Suprapubic skin (tissue), 4 donors: ENCODE measurements at regions not wholly inside any gene's neighbourhood (a gene's known extent, or its start where the extent isn't known, plus 50 kb on each side); places are given as distances from the start of the nearest gene placed in this dataset.

Experiments used
- CTCF ChIP-seq, 2 donors: fragments of 200-600 bp in 1 of 2; fragments of 450-650 bp in 1 of 2; sonication (generic) in 1 of 2; IDR thresholded peaks; one replicate each; pipeline ENCODE4 v1.5.1; 2016 to 2019; ENCODE audit warnings: antibody characterized with exemption in 2 of 2, mild to moderate bottlenecking in 1 of 2, moderate library complexity in 1 of 2
- EP300 ChIP-seq: sonication (generic); formaldehyde crosslinking; IDR thresholded peaks from one replicate; pipeline ENCODE4 v1.6.1; 2017; ENCODE audit warnings: antibody characterized with exemption
- POLR2A ChIP-seq, 2 donors: fragments of 450-650 bp; IDR thresholded peaks; one replicate each; pipeline ENCODE4 v1.6.1; 2017; ENCODE audit warnings: antibody characterized with exemption in 2 of 2, mild to moderate bottlenecking in 2 of 2, moderate library complexity in 2 of 2
- POLR2AphosphoS5 ChIP-seq, 3 donors: sonication (generic); formaldehyde crosslinking; IDR thresholded peaks; one replicate each; pipeline ENCODE4 v1.6.1; 2017; ENCODE audit warnings: antibody characterized with exemption in 3 of 3

DNA sequence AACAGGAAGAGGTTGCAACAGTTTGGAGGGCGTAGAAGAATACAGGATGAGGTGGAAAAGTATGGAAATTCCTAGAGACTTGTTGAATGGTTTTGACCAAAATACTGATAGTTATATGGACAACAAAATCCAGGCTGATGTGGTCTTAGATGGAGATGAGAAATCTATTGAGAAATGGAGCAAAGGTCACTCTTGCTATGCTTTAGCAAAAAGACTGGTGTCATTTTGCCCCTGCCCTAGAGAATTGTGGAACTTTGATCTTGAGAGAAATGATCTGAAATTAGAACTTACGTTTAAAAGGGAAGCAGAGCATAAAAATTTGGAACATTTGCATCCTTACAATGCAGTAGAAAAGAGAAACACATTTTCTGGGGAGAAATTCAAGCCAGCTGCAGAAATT lies 686.9 kb upstream of the GBE1 start:
- no peak for TF ChIP-seq CTCF (IDR thresholded peaks at IDR 0.05)
- no peak for TF ChIP-seq POLR2AphosphoS5 (IDR thresholded peaks at IDR 0.05)
- no peak for TF ChIP-seq POLR2A (IDR thresholded peaks at IDR 0.05)
- no peak for TF ChIP-seq EP300
